HEK293 (cell line): ENCODE measurements at regions not wholly inside any gene's neighbourhood (a gene's known extent, or its start where the extent isn't known, plus 50 kb on each side); places are given as distances from the start of the nearest gene placed in this dataset.

Experiments
- CTCF ChIA-PET: fragments of 350-600 bp; formaldehyde crosslinking; extraction: SDS; loops from one replicate; lab custom pipeline; 2021; ENCODE audit warnings: antibody characterized with exemption; lab: Yijun Ruan, JAX
- POLR2A ChIA-PET: fragments of 300-600 bp; formaldehyde crosslinking; extraction: SDS; loops from one replicate; lab custom pipeline; 2020; ENCODE audit warnings: antibody characterized with exemption, inconsistent platforms; lab: Yijun Ruan, JAX
- H3K27ac ChIP-seq: fragments of 200-500 bp; sonication (Bioruptor generic); 2 replicates; pipeline ENCODE4 v1.5.1; 2014; ENCODE audit warnings: low read depth, low read length, control low read depth, inconsistent platforms; ENCODE audit errors: extremely low read depth
- H3K36me3 ChIP-seq, 2 experiments: fragments of 200-500 bp in 1 of 2; sonication (Bioruptor generic) in 1 of 2; 1 replicate in 1 of 2; 2 replicates in 1 of 2; pipeline ENCODE4 v1.5.1; 2014 to 2017; ENCODE audit warnings: inconsistent platforms in 2 of 2, low read length in 2 of 2; ENCODE audit not compliant: control insufficient read depth in 2 of 2, insufficient read depth in 1 of 2
- H3K4me1 ChIP-seq: fragments of 200-500 bp; sonication (Bioruptor generic); 2 replicates; pipeline ENCODE4 v1.5.1; 2014; ENCODE audit warnings: mild to moderate bottlenecking, low read length, inconsistent platforms; ENCODE audit not compliant: control insufficient read depth, insufficient read depth
- H3K4me3 ChIP-seq: 2 replicates; pipeline ENCODE4 v1.5.1; 2011; ENCODE audit warnings: low read depth, mild to moderate bottlenecking, control low read depth, low read length, moderate library complexity
- H3K9me3 ChIP-seq: fragments of 200-500 bp; sonication (Bioruptor generic); 2 replicates; pipeline ENCODE4 v1.5.1; 2014; ENCODE audit warnings: low read depth, low read length, inconsistent platforms; ENCODE audit not compliant: control insufficient read depth, insufficient read depth
- EGR2 ChIP-seq: fragments of 450-650 bp; formaldehyde crosslinking; IDR thresholded peaks from 2 replicates; pipeline ENCODE4 v1.5.1; 2016; ENCODE audit warnings: low read depth, missing biosample characterization, missing genetic modification characterization
- HOXD13 ChIP-seq: sonication (generic); formaldehyde crosslinking; IDR thresholded peaks from 2 replicates; pipeline ENCODE4 v1.8.0; 2022; ENCODE audit warnings: missing genetic modification reagents, borderline replicate concordance
- KLF1 ChIP-seq: fragments of 450-650 bp; formaldehyde crosslinking; IDR thresholded peaks from 2 replicates; pipeline ENCODE4 v1.5.1; 2016; ENCODE audit warnings: missing biosample characterization, missing genetic modification characterization
- MYNN ChIP-seq: fragments of 450-650 bp; formaldehyde crosslinking; IDR thresholded peaks from 2 replicates; pipeline ENCODE4 v1.5.1; 2016; ENCODE audit warnings: missing biosample characterization, missing genetic modification characterization, borderline replicate concordance
- MZF1 ChIP-seq: fragments of 450-650 bp; formaldehyde crosslinking; IDR thresholded peaks from 2 replicates; pipeline ENCODE4 v1.5.1; 2017; ENCODE audit warnings: missing biosample characterization, missing genetic modification characterization, borderline replicate concordance
- PRDM6 ChIP-seq: fragments of 450-650 bp; formaldehyde crosslinking; IDR thresholded peaks from 2 replicates; pipeline ENCODE4 v1.5.1; 2017; ENCODE audit warnings: missing biosample characterization, missing genetic modification characterization
- SP7 ChIP-seq: fragments of 450-650 bp; formaldehyde crosslinking; IDR thresholded peaks from 2 replicates; pipeline ENCODE4 v1.5.1; 2016; ENCODE audit warnings: missing biosample characterization, missing genetic modification characterization
- YY1 ChIP-seq: fragments of 450-650 bp; formaldehyde crosslinking; IDR thresholded peaks from 2 replicates; pipeline ENCODE4 v1.5.1; 2018; ENCODE audit warnings: missing biosample characterization, missing genetic modification characterization
- ZBTB1 ChIP-seq: fragments of 450-650 bp; formaldehyde crosslinking; IDR thresholded peaks from 2 replicates; pipeline ENCODE4 v1.5.1; 2016; ENCODE audit warnings: missing biosample characterization, missing genetic modification characterization
- ZBTB17 ChIP-seq: fragments of 450-650 bp; formaldehyde crosslinking; IDR thresholded peaks from 2 replicates; pipeline ENCODE4 v1.5.1; 2016; ENCODE audit warnings: missing biosample characterization, missing genetic modification characterization
- ZBTB20 ChIP-seq: fragments of 450-650 bp; formaldehyde crosslinking; IDR thresholded peaks from 2 replicates; pipeline ENCODE4 v1.5.1; 2016; ENCODE audit warnings: missing biosample characterization, missing genetic modification characterization
- ZNF280D ChIP-seq: fragments of 450-650 bp; formaldehyde crosslinking; IDR thresholded peaks from 2 replicates; pipeline ENCODE4 v1.5.1; 2016; ENCODE audit warnings: missing biosample characterization, missing genetic modification characterization
- ZNF473 ChIP-seq: fragments of 450-650 bp; formaldehyde crosslinking; IDR thresholded peaks from 2 replicates; pipeline ENCODE4 v1.5.1; 2017; ENCODE audit warnings: missing biosample characterization, missing genetic modification characterization
- ZNF513 ChIP-seq: fragments of 450-650 bp; IDR thresholded peaks from 2 replicates; pipeline ENCODE4 v1.5.1; 2018; ENCODE audit warnings: missing biosample characterization, missing genetic modification characterization
- ZNF558 ChIP-seq: fragments of 450-650 bp; formaldehyde crosslinking; IDR thresholded peaks from 2 replicates; pipeline ENCODE4 v1.5.1; 2016; ENCODE audit warnings: missing biosample characterization, missing genetic modification characterization
- ZNF610 ChIP-seq: fragments of 450-650 bp; formaldehyde crosslinking; IDR thresholded peaks from 2 replicates; pipeline ENCODE4 v1.5.1; 2016; ENCODE audit warnings: missing biosample characterization, missing genetic modification characterization, borderline replicate concordance
- ZNF707 ChIP-seq: fragments of 450-650 bp; formaldehyde crosslinking; IDR thresholded peaks from 2 replicates; pipeline ENCODE4 v1.5.1; 2016; ENCODE audit warnings: missing biosample characterization, missing genetic modification characterization
- ZNF837 ChIP-seq: fragments of 450-650 bp; formaldehyde crosslinking; IDR thresholded peaks from 2 replicates; pipeline ENCODE4 v1.5.1; 2016; ENCODE audit warnings: missing biosample characterization, missing genetic modification characterization
- ZNF843 ChIP-seq: fragments of 450-650 bp; formaldehyde crosslinking; IDR thresholded peaks from 2 replicates; pipeline ENCODE4 v1.5.1; 2016; ENCODE audit warnings: missing biosample characterization, missing genetic modification characterization
- ZSCAN16 ChIP-seq: fragments of 450-650 bp; formaldehyde crosslinking; IDR thresholded peaks from 2 replicates; pipeline ENCODE4 v1.5.1; 2016; ENCODE audit warnings: missing biosample characterization, missing genetic modification characterization
- ZSCAN23 ChIP-seq: fragments of 450-650 bp; formaldehyde crosslinking; IDR thresholded peaks from 2 replicates; pipeline ENCODE4 v1.5.1; 2016; ENCODE audit warnings: missing biosample characterization, missing genetic modification characterization
- TF ChIP-seq, protein P1 (sequence below): fragments of 450-650 bp; formaldehyde crosslinking; IDR thresholded peaks from 2 replicates; pipeline ENCODE4 v1.5.1; 2016; ENCODE audit warnings: missing biosample characterization, missing genetic modification characterization
- TF ChIP-seq, protein P2 (sequence below): fragments of 450-650 bp; formaldehyde crosslinking; IDR thresholded peaks from 2 replicates; pipeline ENCODE4 v1.5.1; 2016; ENCODE audit warnings: missing biosample characterization, missing genetic modification characterization
- TF ChIP-seq, protein P3 (sequence below): fragments of 450-650 bp; formaldehyde crosslinking; IDR thresholded peaks from 2 replicates; pipeline ENCODE4 v1.5.1; 2016; ENCODE audit warnings: missing biosample characterization, missing genetic modification characterization, low read depth

- TF ChIP-seq ZNF280D (no peak), EGR2 (tag by site-specific recombination) (no peak), ZNF513 (tag by site-specific recombination) (no peak), ZBTB17 (tag by site-specific recombination) (no peak), HOXD13 (CRISPR knock-in tag) (no peak), PRDM6 (tag by site-specific recombination) (no peak), ZNF843 (no peak), ZNF707 (tag by site-specific recombination) (no peak), ZNF610 (tag by site-specific recombination) (no peak)
- TF ChIP-seq, protein P1, sequence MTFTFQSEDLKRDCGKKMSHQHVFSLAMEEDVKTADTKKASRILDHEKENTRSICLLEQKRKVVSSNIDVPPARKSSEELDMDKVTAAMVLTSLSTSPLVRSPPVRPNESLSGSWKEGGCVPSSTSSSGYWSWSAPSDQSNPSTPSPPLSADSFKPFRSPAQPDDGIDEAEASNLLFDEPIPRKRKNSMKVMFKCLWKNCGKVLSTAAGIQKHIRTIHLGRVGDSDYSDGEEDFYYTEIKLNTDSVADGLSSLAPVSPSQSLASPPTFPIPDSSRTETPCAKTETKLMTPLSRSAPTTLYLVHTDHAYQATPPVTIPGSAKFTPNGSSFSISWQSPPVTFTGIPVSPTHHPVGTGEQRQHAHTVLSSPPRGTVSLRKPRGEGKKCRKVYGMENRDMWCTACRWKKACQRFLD (tag by site-specific recombination), result no peak
- TF ChIP-seq, all 188 proteins: peak for 0
Measured at GRCh38 chr5:128703322-128703721, 165.3 kb upstream of the FBN2 start (continued).

GRCh38 chr5:128706269-128706668 is 168.2 kb upstream of the FBN2 start:
- ChIA-PET POLR2A (no interaction called here), CTCF (no interaction called here)
- Histone ChIP-seq H3K36me3 (no peaks in the 10 kb centered on the region), H3K4me1 (no peaks in the 10 kb centered on the region), H3K27ac (no peak overlapping the region), H3K4me3 (no peak overlapping the region), H3K9me3 (no peaks in the 10 kb centered on the region)
- TF ChIP-seq ZSCAN16 (tag by site-specific recombination) (no peak), YY1 (tag by site-specific recombination) (no peak), ZBTB20 (tag by site-specific recombination) (no peak), ZNF280D (no peak), KLF1 (tag by site-specific recombination) (no peak), SP7 (no peak), ZNF837 (tag by site-specific recombination) (no peak), ZBTB1 (tag by site-specific recombination) (no peak), MZF1 (tag by site-specific recombination) (no peak), ZNF558 (tag by site-specific recombination) (no peak), ZSCAN23 (tag by site-specific recombination) (no peak), MYNN (tag by site-specific recombination) (no peak), ZNF473 (no peak)
- TF ChIP-seq, protein P2, sequence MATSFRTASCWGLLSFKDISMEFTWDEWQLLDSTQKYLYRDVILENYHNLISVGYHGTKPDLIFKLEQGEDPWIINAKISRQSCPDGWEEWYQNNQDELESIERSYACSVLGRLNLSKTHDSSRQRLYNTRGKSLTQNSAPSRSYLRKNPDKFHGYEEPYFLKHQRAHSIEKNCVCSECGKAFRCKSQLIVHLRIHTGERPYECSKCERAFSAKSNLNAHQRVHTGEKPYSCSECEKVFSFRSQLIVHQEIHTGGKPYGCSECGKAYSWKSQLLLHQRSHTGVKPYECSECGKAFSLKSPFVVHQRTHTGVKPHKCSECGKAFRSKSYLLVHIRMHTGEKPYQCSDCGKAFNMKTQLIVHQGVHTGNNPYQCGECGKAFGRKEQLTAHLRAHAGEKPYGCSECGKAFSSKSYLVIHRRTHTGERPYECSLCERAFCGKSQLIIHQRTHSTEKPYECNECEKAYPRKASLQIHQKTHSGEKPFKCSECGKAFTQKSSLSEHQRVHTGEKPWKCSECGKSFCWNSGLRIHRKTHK (tag by site-specific recombination), result no peak
- TF ChIP-seq, protein P3, sequence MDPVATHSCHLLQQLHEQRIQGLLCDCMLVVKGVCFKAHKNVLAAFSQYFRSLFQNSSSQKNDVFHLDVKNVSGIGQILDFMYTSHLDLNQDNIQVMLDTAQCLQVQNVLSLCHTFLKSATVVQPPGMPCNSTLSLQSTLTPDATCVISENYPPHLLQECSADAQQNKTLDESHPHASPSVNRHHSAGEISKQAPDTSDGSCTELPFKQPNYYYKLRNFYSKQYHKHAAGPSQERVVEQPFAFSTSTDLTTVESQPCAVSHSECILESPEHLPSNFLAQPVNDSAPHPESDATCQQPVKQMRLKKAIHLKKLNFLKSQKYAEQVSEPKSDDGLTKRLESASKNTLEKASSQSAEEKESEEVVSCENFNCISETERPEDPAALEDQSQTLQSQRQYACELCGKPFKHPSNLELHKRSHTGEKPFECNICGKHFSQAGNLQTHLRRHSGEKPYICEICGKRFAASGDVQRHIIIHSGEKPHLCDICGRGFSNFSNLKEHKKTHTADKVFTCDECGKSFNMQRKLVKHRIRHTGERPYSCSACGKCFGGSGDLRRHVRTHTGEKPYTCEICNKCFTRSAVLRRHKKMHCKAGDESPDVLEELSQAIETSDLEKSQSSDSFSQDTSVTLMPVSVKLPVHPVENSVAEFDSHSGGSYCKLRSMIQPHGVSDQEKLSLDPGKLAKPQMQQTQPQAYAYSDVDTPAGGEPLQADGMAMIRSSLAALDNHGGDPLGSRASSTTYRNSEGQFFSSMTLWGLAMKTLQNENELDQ (tag by site-specific recombination), result no peak
